ENCODE measurements at regions not wholly inside any gene's neighbourhood (a gene's known extent, or its start where the extent isn't known, plus 50 kb on each side); places are given as distances from the start of the nearest gene placed in this dataset.

- TF ChIP-seq CTCF (IDR thresholded peaks at IDR 0.05; ENCODE audit: insufficient read depth, low read length, missing control alignments) = no peak
- POLR2A ChIA-PET = no interaction called here
- no peak overlapping the region for H3K4me3 ChIP-seq (ENCODE audit: low read depth, low read length)
- no peak for DNase-seq (ENCODE audit: low read depth, low spot score)
- CTCF ChIA-PET = no interaction called here
Observed at GRCh38 chr10:117612113-117612512, 69.6 kb downstream of the EMX2 start.

GRCh38 chr10:117615649-117616048 is 73.1 kb downstream of the EMX2 start:
- CTCF ChIA-PET = no interaction called here
- TF ChIP-seq CTCF (IDR thresholded peaks at IDR 0.05; ENCODE audit: insufficient read depth, low read length, missing control alignments) = no peak

GRCh38 chr10:117616179-117616578 is 73.6 kb downstream of the EMX2 start:
- POLR2A ChIA-PET = no interaction called here
- no peak for TF ChIP-seq CTCF (IDR thresholded peaks at IDR 0.05; ENCODE audit: insufficient read depth, low read length, missing control alignments)
- H3K4me3 ChIP-seq (ENCODE audit: low read depth, low read length) = no peak overlapping the region
- DNase-seq (ENCODE audit: low read depth, low spot score) = no peak
- CTCF ChIA-PET = no interaction called here

More at GRCh38 chr10:117615649-117616048, 73.1 kb downstream of the EMX2 start:
- DNase-seq (ENCODE audit: low read depth, low spot score) = no peak
- H3K4me3 ChIP-seq (ENCODE audit: low read depth, low read length) = no peak overlapping the region
- POLR2A ChIA-PET = no interaction called here

- no peak for TF ChIP-seq CTCF (IDR thresholded peaks at IDR 0.05; ENCODE audit: insufficient read depth, low read length, missing control alignments)
- DNase-seq (ENCODE audit: low read depth, low spot score) = no peak
- CTCF ChIA-PET = no interaction called here
- H3K4me3 ChIP-seq (ENCODE audit: low read depth, low read length) = no peak overlapping the region
- POLR2A ChIA-PET = no interaction called here
Observed at GRCh38 chr10:117617086-117617485, 74.5 kb downstream of the EMX2 start.

- no peak overlapping the region for H3K4me3 ChIP-seq (ENCODE audit: low read depth, low read length)
- ChIA-PET POLR2A (no interaction called here), CTCF (interaction anchor here (1.4 kb wide), 1 partner anchor 10 kb away, joined by 3 read pairs; no protein-coding TSS in a partner anchor)
- TF ChIP-seq CTCF (IDR thresholded peaks at IDR 0.05; ENCODE audit: insufficient read depth, low read length, missing control alignments) = no peak
- DNase-seq (ENCODE audit: low read depth, low spot score) = no peak
Observed at GRCh38 chr10:117617659-117618058, 75.1 kb downstream of the EMX2 start.

GRCh38 chr10:117619223-117619622 is 76.7 kb downstream of the EMX2 start:
- ChIA-PET POLR2A (no interaction called here), CTCF (no interaction called here)
- no peak for DNase-seq (ENCODE audit: low read depth, low spot score)
- no peak for TF ChIP-seq CTCF (IDR thresholded peaks at IDR 0.05; ENCODE audit: insufficient read depth, low read length, missing control alignments)
- H3K4me3 ChIP-seq (ENCODE audit: low read depth, low read length) = no peak overlapping the region

All from AG04449 (cell line).